Spinal cord (tissue), 9 donors: ENCODE measurements at regions not wholly inside any gene's neighbourhood (a gene's known extent, or its start where the extent isn't known, plus 50 kb on each side); places are given as distances from the start of the nearest gene placed in this dataset.

Experiments used
- DNase-seq, 6 donors: peaks; one replicate each; pipeline versions ENCODE4 v3.0.0 to v3.0.0-alpha.2; 2013 to 2015; ENCODE audit warnings: low spot score in 6 of 6, low read depth in 4 of 6
- H3K27ac ChIP-seq: one replicate; pipeline ENCODE4 v1.5.1; 2013; ENCODE audit warnings: low read depth, low read length, control low read depth
- H3K27me3 ChIP-seq: one replicate; pipeline ENCODE4 v1.6.1; 2013; ENCODE audit warnings: low read length; ENCODE audit not compliant: control insufficient read depth, insufficient read depth
- H3K36me3 ChIP-seq: one replicate; pipeline ENCODE4 v1.6.1; 2013; ENCODE audit warnings: low read length; ENCODE audit not compliant: control insufficient read depth, insufficient read depth
- H3K4me1 ChIP-seq: one replicate; pipeline ENCODE4 v1.6.1; 2013; ENCODE audit warnings: low read length; ENCODE audit not compliant: control insufficient read depth, insufficient read depth
- H3K4me3 ChIP-seq: one replicate; pipeline ENCODE4 v1.5.1; 2013; ENCODE audit warnings: low read depth, low read length, control low read depth
- H3K9me3 ChIP-seq: one replicate; pipeline ENCODE4 v1.6.1; 2013; ENCODE audit warnings: low read length; ENCODE audit not compliant: control insufficient read depth, insufficient read depth
- WGBS: methylation state at CpG from one replicate; pipeline ENCODE4 v1.1.5; 2013; ENCODE audit warnings: missing lambda C conversion rate; ENCODE audit not compliant: insufficient coverage; 5-methylcytosine and 5-hydroxymethylcytosine counted together
- donor health status: healthy.

- DNase-seq = no peak
- Histone ChIP-seq H3K4me3 (no peak overlapping the region), H3K9me3 (no peaks in the 10 kb centered on the region), H3K27ac (no peak overlapping the region), H3K36me3 (no peaks in the 10 kb centered on the region), H3K4me1 (no peaks in the 10 kb centered on the region), H3K27me3 (no peaks in the 10 kb centered on the region)
- no CpG with 5 or more reads among the region's 1 CpG for WGBS
These were observed 369.7 kb upstream of the TRAM1L1 start for GRCh38 chr4:117455088-117455487.

- no peaks in the 10 kb centered on the region for H3K36me3 ChIP-seq
- H3K4me1 ChIP-seq = no peaks in the 10 kb centered on the region
- no peak overlapping the region for H3K4me3 ChIP-seq
- H3K9me3 ChIP-seq = no peaks in the 10 kb centered on the region
- DNase-seq = no peak
- H3K27ac ChIP-seq = no peak overlapping the region
- no peaks in the 10 kb centered on the region for H3K27me3 ChIP-seq
- 100% methylated on average over 2 of the region's 5 CpGs for WGBS
These were observed 381.0 kb upstream of the TRAM1L1 start for GRCh38 chr4:117466388-117466787.

- no CpG with 5 or more reads among the region's 2 CpGs for WGBS
- Histone ChIP-seq H3K4me1 (no peaks in the 10 kb centered on the region), H3K27ac (no peak overlapping the region), H3K9me3 (no peaks in the 10 kb centered on the region), H3K4me3 (no peak overlapping the region), H3K36me3 (no peaks in the 10 kb centered on the region), H3K27me3 (no peaks in the 10 kb centered on the region)
- DNase-seq = no peak
These were observed 382.0 kb upstream of the TRAM1L1 start for GRCh38 chr4:117467404-117467803.

GRCh38 chr4:117474987-117475386 lies 389.6 kb upstream of the TRAM1L1 start:
- no peak overlapping the region for H3K4me3 ChIP-seq
- no peaks in the 10 kb centered on the region for H3K27me3 ChIP-seq
- no peaks in the 10 kb centered on the region for H3K36me3 ChIP-seq
- H3K27ac ChIP-seq = no peak overlapping the region
- H3K9me3 ChIP-seq = no peaks in the 10 kb centered on the region
- no peak for DNase-seq
- H3K4me1 ChIP-seq = no peaks in the 10 kb centered on the region

GRCh38 chr4:117477925-117478324 lies 392.5 kb upstream of the TRAM1L1 start:
- H3K4me3 ChIP-seq = no peak overlapping the region
- no peaks in the 10 kb centered on the region for H3K4me1 ChIP-seq
- no peaks in the 10 kb centered on the region for H3K27me3 ChIP-seq
- WGBS = 83% methylated on average over 1 of the region's 2 CpGs
- H3K36me3 ChIP-seq = no peaks in the 10 kb centered on the region
- no peak for DNase-seq
- H3K27ac ChIP-seq = no peak overlapping the region
- no peaks in the 10 kb centered on the region for H3K9me3 ChIP-seq

GRCh38 chr4:117478702-117479101 lies 393.3 kb upstream of the TRAM1L1 start:
- no peak for DNase-seq
- Histone ChIP-seq H3K36me3 (no peaks in the 10 kb centered on the region), H3K27me3 (no peaks in the 10 kb centered on the region), H3K4me1 (no peaks in the 10 kb centered on the region), H3K4me3 (no peak overlapping the region), H3K9me3 (no peaks in the 10 kb centered on the region), H3K27ac (no peak overlapping the region)

GRCh38 chr4:117479673-117480072 lies 394.3 kb upstream of the TRAM1L1 start:
- 67% methylated on average over 2 of the region's 6 CpGs for whole genome bisulfite sequencing
- no peaks in the 10 kb centered on the region for H3K27me3 ChIP-seq
- H3K9me3 ChIP-seq = no peaks in the 10 kb centered on the region
- no peaks in the 10 kb centered on the region for H3K36me3 ChIP-seq
- no peak overlapping the region for H3K4me3 ChIP-seq
- no peak overlapping the region for H3K27ac ChIP-seq
- H3K4me1 ChIP-seq = no peaks in the 10 kb centered on the region
- DNase-seq = no peak

GRCh38 chr4:117481742-117482141 lies 396.4 kb upstream of the TRAM1L1 start:
- H3K27ac ChIP-seq = no peak overlapping the region
- H3K36me3 ChIP-seq = no peaks in the 10 kb centered on the region
- H3K9me3 ChIP-seq = no peaks in the 10 kb centered on the region
- 17% methylated on average over 1 of the region's 3 CpGs for WGBS
- no peak for DNase-seq
- H3K4me3 ChIP-seq = no peak overlapping the region
- no peaks in the 10 kb centered on the region for H3K27me3 ChIP-seq
- no peaks in the 10 kb centered on the region for H3K4me1 ChIP-seq

GRCh38 chr4:117488692-117489091 lies 403.3 kb upstream of the TRAM1L1 start:
- no peak for DNase-seq
- Histone ChIP-seq H3K36me3 (no peaks in the 10 kb centered on the region), H3K9me3 (no peaks in the 10 kb centered on the region), H3K4me1 (no peaks in the 10 kb centered on the region), H3K4me3 (no peak overlapping the region), H3K27me3 (no peaks in the 10 kb centered on the region), H3K27ac (no peak overlapping the region)
- WGBS = 60% methylated on average over 1 of the region's 7 CpGs

- WGBS = no CpG with 5 or more reads among the region's 2 CpGs
- peak in 1 of 6 donors; percentile 37 for DNase-seq
- Histone ChIP-seq H3K27me3 (no peaks in the 10 kb centered on the region), H3K36me3 (no peaks in the 10 kb centered on the region), H3K4me1 (no peaks in the 10 kb centered on the region), H3K27ac (no peak overlapping the region), H3K9me3 (no peaks in the 10 kb centered on the region), H3K4me3 (no peak overlapping the region)
These were observed 403.7 kb upstream of the TRAM1L1 start for GRCh38 chr4:117489107-117489506.
